ENCODE measurements at regions not wholly inside any gene's neighbourhood (a gene's known extent, or its start where the extent isn't known, plus 50 kb on each side); places are given as distances from the start of the nearest gene placed in this dataset.
A peak's percentile ranks its signal among the peaks of the same experiment; 100 is the strongest.

DNA sequence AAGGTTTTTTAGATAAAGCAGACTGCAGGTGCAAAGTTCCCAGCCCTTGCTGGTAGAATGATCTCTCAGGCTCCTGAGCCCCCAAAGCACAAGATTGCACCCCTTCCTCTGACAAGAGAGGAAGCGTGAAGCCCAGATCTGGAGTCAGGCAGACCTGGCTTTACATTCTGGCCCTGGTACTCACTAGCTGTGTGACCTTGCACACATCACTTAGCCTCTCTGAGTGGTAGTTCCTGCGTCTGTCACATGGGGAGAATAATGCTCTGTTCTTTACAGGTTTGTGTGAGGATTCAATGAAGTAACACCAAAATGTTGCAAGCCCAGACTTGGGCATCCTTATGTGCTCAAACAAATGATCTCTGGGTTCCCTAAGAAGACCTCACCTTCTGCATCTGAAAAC lies 141.5 kb downstream of the SMAD6 start:
- no peaks in the 10 kb centered on the region for H3K9me3 Mint-ChIP-seq
- H3K27me3 ChIP-seq (ENCODE audit: insufficient read depth): peaks cover 43% of the 10 kb centered on the region
- peaks cover 5% of the 10 kb centered on the region for H3K4me1 Mint-ChIP-seq
- peaks cover 42% of the 10 kb centered on the region for H3K27me3 Mint-ChIP-seq (ENCODE audit: insufficient read depth, low read depth, poor library complexity)
- no peak overlapping the region for H3K4me3 ChIP-seq
- H3K79me2 ChIP-seq (replicated peaks; ENCODE audit: insufficient read depth): no peaks in the 10 kb centered on the region
- H3K4me2 ChIP-seq: no peak overlapping the region
- H4K20me1 ChIP-seq (replicated peaks; ENCODE audit: insufficient read depth): no peaks in the 10 kb centered on the region
- H3K9me2 ChIP-seq (ENCODE audit: insufficient read depth): no peaks in the 10 kb centered on the region
- no peaks in the 10 kb centered on the region for H3K36me3 Mint-ChIP-seq (ENCODE audit: low read depth)
- no peak overlapping the region for H3K27ac ChIP-seq (ENCODE audit: low read depth)
- peaks cover 5% of the 10 kb centered on the region for H3K4me1 ChIP-seq (ENCODE audit: insufficient read depth)
- peaks cover 13% of the 10 kb centered on the region; the same call in 1 of the 2 replicates for H3F3A ChIP-seq (replicated peaks; ENCODE audit: low read depth)
- H3K36me3 ChIP-seq (ENCODE audit: insufficient read depth): no peaks in the 10 kb centered on the region
- DNase-seq (ENCODE audit: low spot score) (no peak), ATAC-seq (no peak)
- 0 out of 3 replicates have a peak overlapping the region, but pooled peaks have one; percentile 6 for H3K4me3 Mint-ChIP-seq
- no peak overlapping the region for H3K27ac Mint-ChIP-seq
- no peak overlapping the region for H2AFZ ChIP-seq
- TF ChIP-seq, protein P1, sequence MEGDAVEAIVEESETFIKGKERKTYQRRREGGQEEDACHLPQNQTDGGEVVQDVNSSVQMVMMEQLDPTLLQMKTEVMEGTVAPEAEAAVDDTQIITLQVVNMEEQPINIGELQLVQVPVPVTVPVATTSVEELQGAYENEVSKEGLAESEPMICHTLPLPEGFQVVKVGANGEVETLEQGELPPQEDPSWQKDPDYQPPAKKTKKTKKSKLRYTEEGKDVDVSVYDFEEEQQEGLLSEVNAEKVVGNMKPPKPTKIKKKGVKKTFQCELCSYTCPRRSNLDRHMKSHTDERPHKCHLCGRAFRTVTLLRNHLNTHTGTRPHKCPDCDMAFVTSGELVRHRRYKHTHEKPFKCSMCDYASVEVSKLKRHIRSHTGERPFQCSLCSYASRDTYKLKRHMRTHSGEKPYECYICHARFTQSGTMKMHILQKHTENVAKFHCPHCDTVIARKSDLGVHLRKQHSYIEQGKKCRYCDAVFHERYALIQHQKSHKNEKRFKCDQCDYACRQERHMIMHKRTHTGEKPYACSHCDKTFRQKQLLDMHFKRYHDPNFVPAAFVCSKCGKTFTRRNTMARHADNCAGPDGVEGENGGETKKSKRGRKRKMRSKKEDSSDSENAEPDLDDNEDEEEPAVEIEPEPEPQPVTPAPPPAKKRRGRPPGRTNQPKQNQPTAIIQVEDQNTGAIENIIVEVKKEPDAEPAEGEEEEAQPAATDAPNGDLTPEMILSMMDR (conservative IDR thresholded peaks at IDR 0.05; ENCODE audit: low read depth in 2 of 2): no peak
- TF ChIP-seq, protein P2, sequence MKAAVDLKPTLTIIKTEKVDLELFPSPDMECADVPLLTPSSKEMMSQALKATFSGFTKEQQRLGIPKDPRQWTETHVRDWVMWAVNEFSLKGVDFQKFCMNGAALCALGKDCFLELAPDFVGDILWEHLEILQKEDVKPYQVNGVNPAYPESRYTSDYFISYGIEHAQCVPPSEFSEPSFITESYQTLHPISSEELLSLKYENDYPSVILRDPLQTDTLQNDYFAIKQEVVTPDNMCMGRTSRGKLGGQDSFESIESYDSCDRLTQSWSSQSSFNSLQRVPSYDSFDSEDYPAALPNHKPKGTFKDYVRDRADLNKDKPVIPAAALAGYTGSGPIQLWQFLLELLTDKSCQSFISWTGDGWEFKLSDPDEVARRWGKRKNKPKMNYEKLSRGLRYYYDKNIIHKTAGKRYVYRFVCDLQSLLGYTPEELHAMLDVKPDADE (IDR thresholded peaks at IDR 0.05): no peak
- TF ChIP-seq CREB1 (CRISPR knock-in tag; IDR thresholded peaks at IDR 0.05; ENCODE audit: low read depth): no peak
- no peak for TF ChIP-seq ZNF114 (CRISPR knock-in tag; IDR thresholded peaks at IDR 0.05)
- no peak for TF ChIP-seq ZNF331 (CRISPR knock-in tag; IDR thresholded peaks at IDR 0.05; ENCODE audit: low read depth)
- no peak for TF ChIP-seq JUNB (IDR thresholded peaks at IDR 0.05; ENCODE audit: unreplicated experiment)

DNA sequence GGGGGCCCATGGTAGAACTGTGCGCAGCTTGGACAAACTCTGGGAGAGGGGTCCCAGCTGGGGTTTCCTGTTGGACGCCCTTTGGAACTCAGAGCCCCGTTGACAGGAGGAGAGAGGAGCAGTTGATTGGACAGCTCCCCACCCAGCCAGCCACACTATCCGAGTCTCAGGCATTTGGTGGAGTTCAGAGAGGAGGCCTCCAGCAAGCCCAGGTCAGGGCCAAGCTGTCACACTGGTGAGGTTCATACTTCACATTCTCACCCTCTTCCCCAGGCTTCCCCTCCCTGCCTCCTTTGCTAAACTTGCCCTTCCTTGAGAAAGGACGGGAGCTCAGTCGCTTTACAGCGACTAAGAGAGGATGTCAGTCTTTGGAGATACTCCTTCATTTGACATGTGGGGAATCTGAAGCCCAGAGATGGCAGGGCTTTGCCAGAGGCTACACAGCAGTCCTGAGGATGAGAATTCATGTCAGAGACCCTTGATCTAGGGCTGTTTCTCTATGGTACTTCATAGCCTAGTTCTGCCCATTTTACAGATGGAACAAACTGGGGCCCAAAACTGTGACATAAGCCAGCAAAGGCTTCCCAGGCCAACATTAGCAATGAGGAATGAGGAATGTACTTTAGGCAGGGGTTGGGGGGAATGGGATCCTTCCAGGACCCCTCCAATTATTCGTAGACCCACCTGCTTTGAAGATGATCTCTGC lies 142.2 kb downstream of the SMAD6 start:
- Histone ChIP-seq H3K4me2 (no peak overlapping the region), H3K36me3 (ENCODE audit: insufficient read depth) (no peaks in the 10 kb centered on the region), H3K4me3 (no peak overlapping the region), H3K27ac (ENCODE audit: low read depth) (no peak overlapping the region), H2AFZ (no peak overlapping the region), H4K20me1 (replicated peaks; ENCODE audit: insufficient read depth) (no peaks in the 10 kb centered on the region), H3K4me1 (ENCODE audit: insufficient read depth) (peaks cover 5% of the 10 kb centered on the region), H3K79me2 (replicated peaks; ENCODE audit: insufficient read depth) (no peaks in the 10 kb centered on the region), H3K9me2 (ENCODE audit: insufficient read depth) (no peaks in the 10 kb centered on the region), H3K27me3 (ENCODE audit: insufficient read depth) (peaks cover 43% of the 10 kb centered on the region), H3F3A (replicated peaks; ENCODE audit: low read depth) (peaks cover 13% of the 10 kb centered on the region; the same call in 1 of the 2 replicates)
- peaks cover 41% of the 10 kb centered on the region for H3K27me3 Mint-ChIP-seq (ENCODE audit: insufficient read depth, low read depth, poor library complexity)
- ATAC-seq (no peak), DNase-seq (ENCODE audit: low spot score) (no peak)
- no peaks in the 10 kb centered on the region for H3K9me3 Mint-ChIP-seq
- H3K27ac Mint-ChIP-seq: no peak overlapping the region
- H3K36me3 Mint-ChIP-seq (ENCODE audit: low read depth): no peaks in the 10 kb centered on the region
- no peak for TF ChIP-seq CREB1 (CRISPR knock-in tag; IDR thresholded peaks at IDR 0.05; ENCODE audit: low read depth)
- no peak for TF ChIP-seq JUNB (IDR thresholded peaks at IDR 0.05; ENCODE audit: unreplicated experiment)
- TF ChIP-seq POLR2AphosphoS5 (IDR thresholded peaks at IDR 0.05; ENCODE audit: low read depth): no peak
- TF ChIP-seq ZNF114 (CRISPR knock-in tag; IDR thresholded peaks at IDR 0.05): no peak
- TF ChIP-seq NANOG (IDR thresholded peaks at IDR 0.05; ENCODE audit: borderline replicate concordance): no peak
- TF ChIP-seq EZH2phosphoT487 (IDR thresholded peaks at IDR 0.05; ENCODE audit: unreplicated experiment): no peak
- TF ChIP-seq, protein P3, sequence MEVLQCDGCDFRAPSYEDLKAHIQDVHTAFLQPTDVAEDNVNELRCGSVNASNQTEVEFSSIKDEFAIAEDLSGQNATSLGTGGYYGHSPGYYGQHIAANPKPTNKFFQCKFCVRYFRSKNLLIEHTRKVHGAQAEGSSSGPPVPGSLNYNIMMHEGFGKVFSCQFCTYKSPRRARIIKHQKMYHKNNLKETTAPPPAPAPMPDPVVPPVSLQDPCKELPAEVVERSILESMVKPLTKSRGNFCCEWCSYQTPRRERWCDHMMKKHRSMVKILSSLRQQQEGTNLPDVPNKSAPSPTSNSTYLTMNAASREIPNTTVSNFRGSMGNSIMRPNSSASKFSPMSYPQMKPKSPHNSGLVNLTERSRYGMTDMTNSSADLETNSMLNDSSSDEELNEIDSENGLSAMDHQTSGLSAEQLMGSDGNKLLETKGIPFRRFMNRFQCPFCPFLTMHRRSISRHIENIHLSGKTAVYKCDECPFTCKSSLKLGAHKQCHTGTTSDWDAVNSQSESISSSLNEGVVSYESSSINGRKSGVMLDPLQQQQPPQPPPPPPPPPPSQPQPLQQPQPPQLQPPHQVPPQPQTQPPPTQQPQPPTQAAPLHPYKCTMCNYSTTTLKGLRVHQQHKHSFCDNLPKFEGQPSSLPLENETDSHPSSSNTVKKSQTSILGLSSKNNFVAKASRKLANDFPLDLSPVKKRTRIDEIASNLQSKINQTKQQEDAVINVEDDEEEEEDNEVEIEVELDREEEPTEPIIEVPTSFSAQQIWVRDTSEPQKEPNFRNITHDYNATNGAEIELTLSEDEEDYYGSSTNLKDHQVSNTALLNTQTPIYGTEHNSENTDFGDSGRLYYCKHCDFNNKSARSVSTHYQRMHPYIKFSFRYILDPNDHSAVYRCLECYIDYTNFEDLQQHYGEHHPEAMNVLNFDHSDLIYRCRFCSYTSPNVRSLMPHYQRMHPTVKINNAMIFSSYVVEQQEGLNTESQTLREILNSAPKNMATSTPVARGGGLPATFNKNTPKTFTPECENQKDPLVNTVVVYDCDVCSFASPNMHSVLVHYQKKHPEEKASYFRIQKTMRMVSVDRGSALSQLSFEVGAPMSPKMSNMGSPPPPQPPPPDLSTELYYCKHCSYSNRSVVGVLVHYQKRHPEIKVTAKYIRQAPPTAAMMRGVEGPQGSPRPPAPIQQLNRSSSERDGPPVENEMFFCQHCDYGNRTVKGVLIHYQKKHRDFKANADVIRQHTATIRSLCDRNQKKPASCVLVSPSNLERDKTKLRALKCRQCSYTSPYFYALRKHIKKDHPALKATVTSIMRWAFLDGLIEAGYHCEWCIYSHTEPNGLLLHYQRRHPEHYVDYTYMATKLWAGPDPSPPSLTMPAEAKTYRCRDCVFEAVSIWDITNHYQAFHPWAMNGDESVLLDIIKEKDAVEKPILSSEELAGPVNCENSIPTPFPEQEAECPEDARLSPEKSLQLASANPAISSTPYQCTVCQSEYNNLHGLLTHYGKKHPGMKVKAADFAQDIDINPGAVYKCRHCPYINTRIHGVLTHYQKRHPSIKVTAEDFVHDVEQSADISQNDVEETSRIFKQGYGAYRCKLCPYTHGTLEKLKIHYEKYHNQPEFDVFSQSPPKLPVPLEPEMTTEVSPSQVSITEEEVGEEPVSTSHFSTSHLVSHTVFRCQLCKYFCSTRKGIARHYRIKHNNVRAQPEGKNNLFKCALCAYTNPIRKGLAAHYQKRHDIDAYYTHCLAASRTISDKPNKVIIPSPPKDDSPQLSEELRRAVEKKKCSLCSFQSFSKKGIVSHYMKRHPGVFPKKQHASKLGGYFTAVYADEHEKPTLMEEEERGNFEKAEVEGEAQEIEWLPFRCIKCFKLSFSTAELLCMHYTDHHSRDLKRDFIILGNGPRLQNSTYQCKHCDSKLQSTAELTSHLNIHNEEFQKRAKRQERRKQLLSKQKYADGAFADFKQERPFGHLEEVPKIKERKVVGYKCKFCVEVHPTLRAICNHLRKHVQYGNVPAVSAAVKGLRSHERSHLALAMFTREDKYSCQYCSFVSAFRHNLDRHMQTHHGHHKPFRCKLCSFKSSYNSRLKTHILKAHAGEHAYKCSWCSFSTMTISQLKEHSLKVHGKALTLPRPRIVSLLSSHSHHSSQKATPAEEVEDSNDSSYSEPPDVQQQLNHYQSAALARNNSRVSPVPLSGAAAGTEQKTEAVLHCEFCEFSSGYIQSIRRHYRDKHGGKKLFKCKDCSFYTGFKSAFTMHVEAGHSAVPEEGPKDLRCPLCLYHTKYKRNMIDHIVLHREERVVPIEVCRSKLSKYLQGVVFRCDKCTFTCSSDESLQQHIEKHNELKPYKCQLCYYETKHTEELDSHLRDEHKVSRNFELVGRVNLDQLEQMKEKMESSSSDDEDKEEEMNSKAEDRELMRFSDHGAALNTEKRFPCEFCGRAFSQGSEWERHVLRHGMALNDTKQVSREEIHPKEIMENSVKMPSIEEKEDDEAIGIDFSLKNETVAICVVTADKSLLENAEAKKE (CRISPR knock-in tag; IDR thresholded peaks at IDR 0.05): no peak
- peaks cover 5% of the 10 kb centered on the region for H3K4me1 Mint-ChIP-seq
- 0 out of 3 replicates have a peak overlapping the region, but pooled peaks have one; percentile 6 for H3K4me3 Mint-ChIP-seq

Data from GM23338 (cell line).